H1 (cell line): ENCODE measurements at regions not wholly inside any gene's neighbourhood (a gene's known extent, or its start where the extent isn't known, plus 50 kb on each side); places are given as distances from the start of the nearest gene placed in this dataset.

Experiments
- NANOG ChIP-seq: IDR thresholded peaks from 2 replicates; pipeline ENCODE4 v1.6.1; 2011; ENCODE audit warnings: low read length, low read depth, mild to moderate bottlenecking, inconsistent platforms; ENCODE audit not compliant: insufficient read depth, poor library complexity, severe bottlenecking
- RNF2 ChIP-seq: fragments of 200-900, 300-1000 bp; sonication (generic); IDR thresholded peaks from 2 replicates; pipeline ENCODE4 v1.7.1; 2016; ENCODE audit warnings: borderline replicate concordance, low read depth, mild to moderate bottlenecking, antibody characterized with exemption, low read length; ENCODE audit not compliant: poor library complexity, severe bottlenecking; ENCODE audit errors: missing control alignments
- SIN3A ChIP-seq, 2 experiments: IDR thresholded peaks in 1 of 2; conservative IDR thresholded peaks in 1 of 2; 2 replicates each; pipeline ENCODE4 v1.6.1; 2011 to 2012; ENCODE audit warnings: low read length in 2 of 2, improper control_type of control experiment in 1 of 2, low read depth in 1 of 2, mild to moderate bottlenecking in 1 of 2
- TCF12 ChIP-seq: IDR thresholded peaks from 2 replicates; pipeline ENCODE4 v1.6.1; 2011; ENCODE audit warnings: low read depth, mild to moderate bottlenecking, low read length
- TEAD4 ChIP-seq: IDR thresholded peaks from 2 replicates; pipeline ENCODE4 v1.6.1; 2012; ENCODE audit warnings: low read depth, low read length, inconsistent platforms, mixed read lengths

- TF ChIP-seq NANOG, result peak; percentile 29
- 0 out of 4 replicates have a peak, but pooled peaks of 1 of the 2 experiments have one; percentile 12 for TF ChIP-seq SIN3A (conservative IDR thresholded peaks at IDR 0.05 in 1 of 2, IDR thresholded peaks at IDR 0.05 in 1 of 2; ENCODE audit: low read depth in 1 of 2, low read length in 2 of 2)
- no peak for TF ChIP-seq RNF2
- TF ChIP-seq TCF12, result no peak
- TF ChIP-seq TEAD4, result no peak
- TF ChIP-seq, all 59 proteins: peak for 7
Observed at GRCh38 chr12:65740873-65741600, 83.2 kb upstream of the HMGA2 start (continued).
